ENCODE measurements at regions not wholly inside any gene's neighbourhood (a gene's known extent, or its start where the extent isn't known, plus 50 kb on each side); places are given as distances from the start of the nearest gene placed in this dataset.

DNA sequence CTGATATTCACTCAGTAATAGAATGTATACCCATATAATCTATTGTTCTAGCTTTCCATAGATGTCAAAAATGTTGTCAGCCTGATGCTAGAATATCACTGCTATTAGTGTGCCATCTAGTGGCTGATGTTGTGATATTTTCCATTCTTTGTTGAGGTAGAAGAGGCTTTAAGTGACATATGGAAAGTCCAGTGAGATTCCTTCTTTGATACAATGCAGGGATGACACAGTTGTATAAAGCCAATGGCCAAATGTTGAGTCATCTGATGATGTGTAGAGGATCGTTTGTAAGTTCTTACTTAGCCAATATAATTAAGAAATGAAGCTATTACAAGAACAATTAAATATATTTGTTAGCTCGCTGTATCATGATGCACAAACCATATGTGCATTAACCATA is 58.1 kb upstream of the PCED1B start:
- DNase-seq (no peak), ATAC-seq (peak; percentile 73)
- Histone ChIP-seq H3K36me3 (no peaks in the 10 kb centered on the region), H3K4me1 (no peaks in the 10 kb centered on the region), H3K4me3 (no peak overlapping the region), H3K27ac (no peak overlapping the region), H3K9me3 (no peaks in the 10 kb centered on the region), H3K27me3 (no peaks in the 10 kb centered on the region)
- TF ChIP-seq, protein P1, sequence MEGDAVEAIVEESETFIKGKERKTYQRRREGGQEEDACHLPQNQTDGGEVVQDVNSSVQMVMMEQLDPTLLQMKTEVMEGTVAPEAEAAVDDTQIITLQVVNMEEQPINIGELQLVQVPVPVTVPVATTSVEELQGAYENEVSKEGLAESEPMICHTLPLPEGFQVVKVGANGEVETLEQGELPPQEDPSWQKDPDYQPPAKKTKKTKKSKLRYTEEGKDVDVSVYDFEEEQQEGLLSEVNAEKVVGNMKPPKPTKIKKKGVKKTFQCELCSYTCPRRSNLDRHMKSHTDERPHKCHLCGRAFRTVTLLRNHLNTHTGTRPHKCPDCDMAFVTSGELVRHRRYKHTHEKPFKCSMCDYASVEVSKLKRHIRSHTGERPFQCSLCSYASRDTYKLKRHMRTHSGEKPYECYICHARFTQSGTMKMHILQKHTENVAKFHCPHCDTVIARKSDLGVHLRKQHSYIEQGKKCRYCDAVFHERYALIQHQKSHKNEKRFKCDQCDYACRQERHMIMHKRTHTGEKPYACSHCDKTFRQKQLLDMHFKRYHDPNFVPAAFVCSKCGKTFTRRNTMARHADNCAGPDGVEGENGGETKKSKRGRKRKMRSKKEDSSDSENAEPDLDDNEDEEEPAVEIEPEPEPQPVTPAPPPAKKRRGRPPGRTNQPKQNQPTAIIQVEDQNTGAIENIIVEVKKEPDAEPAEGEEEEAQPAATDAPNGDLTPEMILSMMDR (IDR thresholded peaks at IDR 0.05), result peak; percentile 76
- intact Hi-C loops (cut with DNase I), result no loop called here

DNA sequence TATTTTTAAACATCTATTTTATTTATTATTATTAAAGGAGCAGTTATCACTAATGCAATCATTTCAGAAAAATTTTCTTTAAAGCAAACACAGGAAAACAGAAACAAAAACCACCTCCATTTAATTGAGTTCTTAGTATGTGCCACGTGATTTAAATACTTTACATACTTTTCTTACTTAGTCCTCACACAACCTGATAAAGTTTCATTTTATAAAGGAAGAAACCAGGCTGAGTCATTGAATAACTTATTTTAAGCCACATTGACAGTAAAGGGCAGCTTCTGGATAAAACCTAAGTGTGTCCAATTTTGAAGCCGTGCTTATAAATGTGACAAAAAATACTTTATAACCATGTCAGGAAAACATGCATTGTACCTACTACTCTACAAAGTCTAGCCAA is 57.1 kb upstream of the PCED1B start:
- no peaks in the 10 kb centered on the region for H3K9me3 ChIP-seq
- H3K27ac ChIP-seq, result no peak overlapping the region
- intact Hi-C loops (cut with DNase I), result no loop called here
- H3K4me3 ChIP-seq, result no peak overlapping the region
- TF ChIP-seq, protein P1 (IDR thresholded peaks at IDR 0.05), result no peak
- no peaks in the 10 kb centered on the region for H3K4me1 ChIP-seq
- H3K27me3 ChIP-seq, result no peaks in the 10 kb centered on the region
- no peaks in the 10 kb centered on the region for H3K36me3 ChIP-seq
- ATAC-seq (no peak), DNase-seq (no peak)

DNA sequence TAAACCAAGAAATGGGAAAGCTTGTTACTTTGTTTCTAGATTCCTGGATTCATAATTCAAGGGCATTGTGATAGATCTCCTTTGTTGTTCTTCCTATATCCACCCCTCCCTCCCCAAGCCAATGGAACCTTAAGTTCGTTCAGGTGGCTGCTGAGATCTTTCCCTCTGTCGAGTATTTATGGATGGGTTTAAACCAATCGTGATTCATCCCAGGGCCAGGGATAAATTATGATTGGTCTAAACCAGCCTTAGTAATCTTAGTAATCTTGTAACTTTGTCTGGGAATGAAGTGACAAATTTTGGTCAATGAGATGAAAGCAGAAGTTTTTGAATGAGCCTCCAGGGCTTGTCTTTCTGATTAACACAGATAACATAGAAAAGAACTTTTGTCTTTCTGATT is 56.1 kb upstream of the PCED1B start:
- no peak for ATAC-seq
- intact Hi-C loops (cut with DNase I), result no loop called here
- TF ChIP-seq, protein P1 (IDR thresholded peaks at IDR 0.05), result no peak

DNA sequence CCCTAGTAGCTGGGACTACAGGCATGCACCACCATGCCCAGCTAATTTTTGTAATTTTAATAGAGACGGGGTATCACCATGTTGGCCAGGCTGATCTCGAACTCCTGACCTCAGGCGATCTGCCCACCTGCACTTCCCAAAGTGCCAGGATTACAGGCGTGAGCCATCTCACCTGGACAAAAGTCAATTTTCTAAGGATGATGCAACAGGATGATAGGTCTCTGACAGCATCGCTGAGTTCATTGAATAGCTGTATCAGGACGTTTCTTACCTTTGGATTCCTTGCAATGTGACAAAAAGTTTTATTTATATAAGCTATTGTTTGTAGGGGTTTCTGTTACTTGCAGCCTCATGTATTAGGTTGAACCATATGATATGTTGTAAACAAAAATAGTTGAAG is 55.5 kb upstream of the PCED1B start:
- Histone ChIP-seq H3K27me3 (no peaks in the 10 kb centered on the region), H3K4me3 (no peak overlapping the region), H3K4me1 (no peaks in the 10 kb centered on the region), H3K9me3 (no peaks in the 10 kb centered on the region), H3K27ac (no peak overlapping the region), H3K36me3 (no peaks in the 10 kb centered on the region)
- TF ChIP-seq, protein P1 (IDR thresholded peaks at IDR 0.05), result no peak
- no peak for ATAC-seq
- no peak for DNase-seq
- intact Hi-C loops (cut with DNase I), result no loop called here

More for the DNA sequence above, 56.1 kb upstream of the PCED1B start:
- Histone ChIP-seq H3K27me3 (no peaks in the 10 kb centered on the region), H3K4me1 (no peaks in the 10 kb centered on the region), H3K27ac (no peak overlapping the region), H3K36me3 (no peaks in the 10 kb centered on the region), H3K4me3 (no peak overlapping the region), H3K9me3 (no peaks in the 10 kb centered on the region)
- no peak for DNase-seq

DNA sequence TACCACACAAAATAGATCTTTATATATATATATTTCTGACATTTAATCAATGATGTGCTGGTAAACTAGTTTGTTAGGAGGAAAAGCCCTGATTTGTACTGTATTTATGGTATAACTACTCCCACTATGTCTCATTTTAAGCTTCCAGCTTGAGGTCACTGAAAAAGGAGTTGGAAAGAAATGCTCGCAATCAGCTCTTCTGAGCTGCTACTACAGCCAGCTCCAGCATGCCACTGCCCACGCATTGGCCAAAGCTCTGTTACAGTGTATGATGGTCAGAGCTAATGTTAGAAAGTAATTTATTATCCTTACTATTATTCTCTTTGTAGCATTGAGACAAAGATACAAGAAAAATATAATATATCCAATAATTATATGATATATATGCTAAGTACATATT is 55.0 kb upstream of the PCED1B start:
- no peak for ATAC-seq
- no peak for DNase-seq

More for the DNA sequence above, 55.0 kb upstream of the PCED1B start:
- Histone ChIP-seq H3K27me3 (no peaks in the 10 kb centered on the region), H3K27ac (no peak overlapping the region), H3K4me3 (no peak overlapping the region), H3K4me1 (no peaks in the 10 kb centered on the region), H3K36me3 (no peaks in the 10 kb centered on the region), H3K9me3 (no peaks in the 10 kb centered on the region)
- TF ChIP-seq, protein P1 (IDR thresholded peaks at IDR 0.05), result no peak
- intact Hi-C loops (cut with DNase I), result no loop called here

Measured in upper lobe of right lung (tissue), 1 donor.